ENCODE measurements at regions not wholly inside any gene's neighbourhood (a gene's known extent, or its start where the extent isn't known, plus 50 kb on each side); places are given as distances from the start of the nearest gene placed in this dataset.

- TF ChIP-seq CTCF (IDR thresholded peaks at IDR 0.05; ENCODE audit: low read depth, low read length) (no peak), POLR2A (IDR thresholded peaks at IDR 0.05; ENCODE audit: extremely low read depth, insufficient read length) (no peak), MAX (IDR thresholded peaks at IDR 0.05; ENCODE audit: low read depth, low read length) (no peak), MYC (IDR thresholded peaks at IDR 0.05; ENCODE audit: low read depth, low read length) (no peak)
These were observed 51.0 kb upstream of the GORAB start for GRCh38 chr1:170481000-170481399.

Measured in NB4 (cell line).